HG02642 (cell line): ENCODE measurements at regions not wholly inside any gene's neighbourhood (a gene's known extent, or its start where the extent isn't known, plus 50 kb on each side); places are given as distances from the start of the nearest gene placed in this dataset.

ENCODE experiments used
- ATAC-seq: cut with Tn5 transposase; IDR thresholded peaks from one replicate; pipeline ENCODE4 v1.9.1; 2021; ENCODE audit warnings: mild to moderate bottlenecking; ENCODE audit not compliant: unreplicated experiment, poor library complexity

DNA sequence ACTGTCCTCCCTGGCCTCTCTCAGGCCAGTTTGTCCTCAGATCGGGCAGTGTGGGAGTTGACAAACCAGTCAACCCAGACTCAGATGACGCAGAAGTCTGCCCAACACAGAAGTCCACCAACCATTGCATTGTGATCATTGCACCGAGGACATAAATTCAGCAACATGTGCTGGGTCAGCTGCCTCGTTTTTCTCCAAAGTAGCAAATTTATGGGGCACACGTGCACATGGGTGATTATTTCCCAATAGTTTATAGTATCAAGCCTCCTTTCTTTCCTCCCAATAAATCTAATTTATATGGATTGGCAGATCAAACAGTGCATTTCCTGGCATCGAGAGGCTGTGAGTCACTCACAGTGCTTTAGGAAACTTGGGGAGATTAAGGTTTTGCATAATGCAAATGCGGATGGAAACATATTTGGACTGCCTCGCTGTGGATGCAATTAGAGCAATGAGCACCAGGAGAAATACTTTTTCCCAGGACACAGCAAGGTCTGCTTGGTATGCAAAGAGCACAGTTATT is 413.7 kb upstream of the SULF2 start:
- ATAC-seq = no peak

DNA sequence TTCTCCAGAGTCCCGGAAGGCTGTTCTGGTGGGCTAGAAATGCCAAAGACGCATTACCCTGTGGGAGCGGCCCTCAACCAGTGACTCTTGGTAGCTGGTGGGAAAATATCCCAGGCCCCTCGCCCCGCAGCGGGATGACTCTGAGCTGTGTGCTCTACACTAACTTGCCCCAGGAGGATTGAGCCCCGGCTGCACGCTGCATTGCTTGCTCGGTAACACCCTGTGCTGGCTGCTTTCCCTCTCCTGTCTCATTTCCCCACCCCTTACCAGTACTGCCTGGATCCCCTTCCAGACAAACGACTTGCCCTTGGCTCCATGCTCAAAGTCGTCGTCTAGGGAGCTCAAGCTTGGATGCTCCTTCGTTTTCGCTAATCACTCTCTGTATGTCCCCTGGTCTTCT is 411.8 kb upstream of the SULF2 start:
- no peak for ATAC-seq

DNA sequence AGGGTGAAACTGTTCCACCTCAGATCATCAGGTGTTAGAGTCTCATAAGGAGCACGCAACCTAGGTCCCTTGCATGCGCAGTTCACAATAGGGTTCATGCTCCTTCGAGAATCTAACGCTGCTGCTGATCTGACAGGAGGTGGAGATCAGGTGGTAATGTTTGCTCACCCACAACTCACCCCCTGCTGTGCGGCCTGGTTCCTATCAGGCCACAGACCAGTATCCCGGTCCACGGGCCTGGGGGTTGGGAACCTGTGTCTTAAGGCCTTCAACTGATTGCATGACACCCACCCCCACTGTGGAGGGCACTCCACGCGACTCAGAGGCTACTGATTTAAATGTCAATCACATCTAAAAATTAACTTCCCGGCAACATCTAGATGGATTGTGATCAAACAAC is 411.2 kb upstream of the SULF2 start:
- no peak for ATAC-seq

DNA sequence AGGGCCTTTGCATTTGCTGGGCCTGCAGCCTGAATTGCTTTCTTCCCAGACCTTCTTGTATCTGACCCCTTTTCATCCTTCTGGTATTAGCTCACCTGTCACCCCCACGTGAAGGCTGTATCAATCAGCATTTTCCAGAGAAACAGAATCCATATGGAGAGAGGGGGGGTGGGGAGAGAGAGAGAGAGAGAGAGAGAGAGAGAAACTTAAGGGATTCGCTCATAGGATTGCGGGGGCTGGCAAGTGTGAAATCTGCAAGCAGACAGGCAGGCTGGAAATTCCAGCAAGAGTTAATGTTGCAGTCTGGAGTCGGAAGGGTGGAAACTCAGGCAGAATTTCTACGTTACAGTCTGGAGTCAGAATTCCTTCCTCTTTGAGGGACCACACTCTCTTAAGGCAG is 410.7 kb upstream of the SULF2 start:
- no peak for ATAC-seq

DNA sequence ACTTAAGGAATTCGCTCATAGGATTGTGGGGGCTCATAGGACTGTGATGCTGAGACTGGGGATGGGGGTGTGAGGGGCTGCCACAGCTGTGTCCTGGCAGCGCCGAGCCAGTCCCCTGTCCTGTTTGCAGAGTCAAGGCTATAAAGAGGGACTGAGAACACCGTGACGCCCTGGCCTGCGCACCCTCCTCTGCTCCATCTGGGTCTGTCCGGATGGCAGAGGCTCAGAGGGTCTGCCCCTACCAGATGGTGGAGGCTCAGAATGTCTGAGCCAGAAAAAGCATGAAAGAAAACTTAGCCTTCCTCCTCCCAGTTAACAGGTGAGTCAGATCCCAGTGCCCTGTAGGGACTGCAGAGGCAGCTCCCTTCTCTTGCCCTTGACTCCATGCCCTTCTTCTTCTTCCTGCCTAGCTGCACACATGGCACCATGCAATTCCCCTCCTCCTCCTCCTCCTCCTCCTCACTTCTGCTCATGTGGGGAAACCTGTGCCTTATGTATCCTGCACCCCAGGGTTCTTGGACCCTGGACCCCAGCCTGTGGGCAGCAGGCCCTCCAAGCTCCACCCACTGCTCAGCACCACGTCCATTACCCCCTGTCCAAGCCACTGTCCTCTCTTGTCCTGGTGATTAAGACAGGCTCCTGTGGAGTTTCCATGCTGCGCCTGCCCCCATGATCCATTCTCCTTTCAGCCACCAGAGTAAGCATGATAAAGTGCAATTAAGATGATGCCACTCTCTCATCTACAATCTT is 410.0 kb upstream of the SULF2 start:
- ATAC-seq = no peak

DNA sequence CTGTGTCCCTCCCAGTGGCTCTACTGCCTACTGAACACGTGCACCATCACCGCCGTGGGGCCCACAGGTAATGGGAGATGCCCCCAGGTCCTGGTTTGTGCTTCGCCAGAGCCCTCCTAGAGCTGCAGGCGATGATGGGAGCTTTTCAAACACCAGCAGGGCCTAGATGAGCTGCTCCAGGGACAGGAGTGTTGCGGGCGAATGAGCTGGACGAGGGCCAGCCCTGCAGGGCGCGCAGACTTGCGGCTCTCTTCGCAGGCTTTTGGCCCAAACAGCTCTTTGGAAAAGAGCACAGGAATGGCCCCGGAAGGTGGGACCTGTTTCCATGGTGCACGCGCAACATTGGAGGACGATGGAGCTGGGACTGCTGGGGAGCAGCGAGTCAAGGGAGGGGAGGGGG is 409.3 kb upstream of the SULF2 start:
- no peak for ATAC-seq

DNA sequence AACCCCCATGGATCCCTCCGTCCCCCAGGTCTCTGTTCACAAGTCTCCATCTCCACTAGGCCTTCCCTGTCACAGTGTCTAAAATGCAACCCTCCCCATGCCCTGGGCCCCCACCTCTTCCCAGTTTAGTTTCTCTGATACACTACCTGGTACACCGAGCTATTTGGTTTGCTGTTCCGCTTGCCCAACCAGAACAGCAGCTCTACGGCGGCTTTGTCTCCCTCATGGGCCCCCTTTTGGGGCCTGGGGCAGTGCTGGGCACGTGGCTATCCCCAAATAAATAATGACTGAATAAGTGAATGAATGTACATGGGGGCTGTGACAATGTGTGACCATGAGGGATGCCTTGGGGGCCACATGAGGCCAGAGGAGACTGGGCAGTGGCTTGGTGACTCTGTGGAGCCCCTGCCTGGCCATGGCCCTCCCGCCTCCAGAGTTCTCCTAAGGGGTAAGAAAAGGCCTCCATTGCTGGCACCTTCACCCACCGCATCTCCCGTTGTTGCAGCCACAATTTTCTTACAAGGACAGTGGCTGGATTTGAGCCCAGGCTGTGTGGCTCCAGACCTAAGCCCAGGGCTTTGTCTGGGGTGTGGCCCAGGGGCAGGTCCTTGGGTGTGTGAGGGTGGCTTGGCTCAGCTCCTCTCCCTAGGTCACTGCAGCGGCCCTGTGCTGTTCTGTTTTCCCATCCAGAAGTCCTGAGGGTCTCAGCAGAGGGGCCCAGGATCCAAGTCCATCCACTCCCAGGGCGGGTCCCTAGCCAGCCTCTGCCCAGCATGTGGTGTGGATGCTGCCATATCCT is 408.5 kb upstream of the SULF2 start:
- no peak for ATAC-seq

DNA sequence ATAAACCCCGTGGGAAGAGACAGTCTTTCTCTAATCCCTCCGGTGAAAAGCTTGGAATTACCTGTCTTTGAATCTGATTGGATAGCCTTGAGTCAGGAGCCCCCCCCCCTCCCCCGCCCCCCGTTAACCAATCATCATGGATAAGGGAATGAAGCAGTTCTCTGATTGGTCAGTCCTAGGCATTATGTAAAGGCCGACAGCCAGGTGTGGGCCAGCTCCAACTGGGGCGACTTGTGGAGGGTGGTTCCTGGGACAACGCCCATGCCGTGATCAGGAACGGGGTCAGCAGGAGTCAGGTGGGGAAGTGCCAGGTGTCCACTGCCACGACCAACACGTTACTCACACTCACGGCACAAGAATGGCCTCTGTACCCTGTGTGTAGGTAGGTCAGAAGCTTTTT is 406.8 kb upstream of the SULF2 start:
- ATAC-seq = no peak

DNA sequence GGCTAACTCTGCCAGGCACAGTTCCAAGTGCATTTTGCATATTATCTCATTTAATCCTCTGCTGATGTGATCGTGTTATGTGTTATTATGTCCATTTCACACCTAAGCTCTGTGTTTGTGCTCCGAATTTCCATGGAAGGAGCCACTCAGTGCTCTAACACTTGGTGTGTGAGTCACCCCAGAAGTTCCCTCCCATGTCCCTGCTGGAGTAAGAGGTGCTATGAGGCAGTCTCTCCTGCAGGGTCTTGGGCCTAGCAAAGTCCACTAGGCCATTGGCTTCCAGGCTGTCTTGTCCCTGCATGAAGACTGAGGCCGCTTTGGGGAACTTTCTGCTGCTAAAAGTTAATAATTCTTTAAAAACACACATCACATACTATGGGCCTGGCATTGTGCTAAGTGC is 405.9 kb upstream of the SULF2 start:
- no peak for ATAC-seq

DNA sequence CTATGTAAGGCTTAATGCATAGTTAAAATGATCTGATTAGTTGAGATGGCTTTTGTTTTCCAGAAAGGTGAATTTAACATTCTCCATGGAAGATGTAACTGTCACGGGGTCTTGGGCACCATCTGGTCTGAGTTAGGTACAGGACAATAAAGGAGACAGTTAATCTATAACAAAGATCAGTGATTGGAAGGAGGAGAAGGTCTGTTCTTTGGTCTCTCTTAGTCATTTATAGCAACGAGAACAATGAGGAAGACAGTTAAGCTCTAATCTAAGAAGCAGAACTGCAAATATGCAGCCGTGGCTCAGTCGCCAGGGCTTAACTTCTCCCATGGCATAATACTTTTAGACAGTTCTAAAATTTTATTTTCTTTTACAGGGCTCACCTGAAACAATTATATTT is 405.5 kb upstream of the SULF2 start:
- ATAC-seq = no peak

DNA sequence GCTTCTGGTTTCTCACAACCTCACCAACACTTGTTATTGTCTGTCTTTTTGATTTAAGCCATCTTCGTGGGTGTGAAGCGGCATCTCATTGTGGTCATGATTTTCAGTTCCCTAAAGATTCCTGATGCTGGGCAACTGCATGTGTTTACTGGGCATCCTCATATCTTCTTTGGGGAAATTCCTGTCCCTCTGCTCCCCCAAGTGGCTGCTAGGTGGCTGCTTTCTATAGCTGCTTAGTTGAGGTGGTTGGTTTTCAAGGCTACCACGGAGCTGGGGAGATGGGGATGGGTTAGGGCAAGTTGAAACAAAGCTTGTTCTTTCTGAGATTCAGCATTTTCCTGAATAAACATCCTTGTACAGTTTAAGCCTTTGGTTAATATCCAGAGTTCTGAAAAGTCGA is 403.9 kb upstream of the SULF2 start:
- ATAC-seq = no peak

DNA sequence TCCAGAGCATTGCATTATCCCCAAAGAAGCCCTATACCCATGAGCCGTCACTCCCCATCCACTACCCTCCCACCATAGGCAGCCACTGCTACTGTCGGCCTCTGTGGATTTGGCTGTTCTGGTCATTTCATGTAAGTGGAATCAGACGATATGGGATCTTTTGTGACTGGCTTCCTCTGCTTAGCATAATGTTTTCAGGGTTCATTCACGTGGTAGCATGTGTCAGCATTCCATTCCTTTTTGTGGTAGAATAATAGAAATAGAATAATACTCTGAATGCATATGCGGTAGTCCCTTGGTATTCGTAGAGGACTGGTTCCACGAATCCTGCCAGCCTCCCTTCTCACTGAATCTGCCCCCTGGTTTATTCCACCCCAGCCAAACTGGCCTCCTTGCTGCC is 402.6 kb upstream of the SULF2 start:
- ATAC-seq = no peak

DNA sequence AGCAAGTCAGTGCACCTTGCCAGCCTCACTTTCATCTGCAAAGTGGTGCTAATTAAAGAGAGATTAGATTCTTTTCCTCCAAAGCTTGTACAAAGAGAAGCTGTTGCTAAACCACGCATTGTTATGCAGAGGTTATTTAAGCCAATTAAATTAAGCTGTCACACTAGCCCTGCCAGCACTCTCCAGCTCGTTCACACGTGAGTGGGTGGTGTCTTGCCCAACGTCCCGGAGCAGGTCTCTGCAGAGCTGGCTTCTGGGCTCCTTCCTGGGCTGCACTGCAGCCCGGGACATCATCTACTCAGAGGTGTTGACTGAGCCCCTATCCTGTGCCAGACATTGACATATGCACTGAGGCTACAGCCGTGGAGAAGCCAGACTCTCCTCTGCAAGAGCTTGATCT is 401.6 kb upstream of the SULF2 start:
- no peak for ATAC-seq

DNA sequence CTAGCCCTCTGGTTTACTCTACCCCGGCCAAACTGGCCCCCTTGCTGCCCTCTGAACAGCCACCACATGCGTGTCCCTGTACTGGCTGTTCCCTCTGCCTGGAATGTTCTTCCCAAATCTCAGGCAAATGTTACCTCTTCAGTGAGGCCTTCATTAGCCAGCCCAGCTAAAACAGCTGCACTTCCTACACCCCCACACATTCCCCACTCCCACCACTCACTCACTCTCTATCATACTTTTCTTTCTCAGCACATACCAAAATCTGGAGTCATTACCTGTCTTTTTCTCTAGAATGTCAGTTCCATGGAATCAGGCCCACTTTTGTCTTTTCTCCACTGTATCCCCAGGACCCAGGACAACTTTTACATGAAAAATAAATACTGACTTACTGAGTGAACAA is 401.2 kb upstream of the SULF2 start:
- no peak for ATAC-seq

DNA sequence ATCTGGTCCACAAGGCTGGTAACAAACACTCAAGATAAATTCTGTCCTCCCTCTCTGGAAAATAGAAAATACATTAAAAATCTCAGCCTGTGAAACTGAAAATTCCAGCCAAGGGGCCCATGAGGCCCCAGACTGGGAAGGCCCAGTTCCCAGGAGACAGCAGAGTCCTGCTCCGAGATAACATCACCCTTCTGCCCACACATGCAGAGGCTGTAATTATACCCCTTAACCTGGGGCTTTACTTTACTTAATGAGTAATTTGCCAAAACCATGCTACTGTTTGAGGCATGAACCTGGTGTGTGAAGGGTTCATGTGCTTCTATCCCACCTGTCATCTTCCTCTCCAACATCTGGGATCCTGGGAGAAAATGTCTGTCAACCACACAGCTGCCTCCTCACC is 398.9 kb upstream of the SULF2 start:
- no peak for ATAC-seq

DNA sequence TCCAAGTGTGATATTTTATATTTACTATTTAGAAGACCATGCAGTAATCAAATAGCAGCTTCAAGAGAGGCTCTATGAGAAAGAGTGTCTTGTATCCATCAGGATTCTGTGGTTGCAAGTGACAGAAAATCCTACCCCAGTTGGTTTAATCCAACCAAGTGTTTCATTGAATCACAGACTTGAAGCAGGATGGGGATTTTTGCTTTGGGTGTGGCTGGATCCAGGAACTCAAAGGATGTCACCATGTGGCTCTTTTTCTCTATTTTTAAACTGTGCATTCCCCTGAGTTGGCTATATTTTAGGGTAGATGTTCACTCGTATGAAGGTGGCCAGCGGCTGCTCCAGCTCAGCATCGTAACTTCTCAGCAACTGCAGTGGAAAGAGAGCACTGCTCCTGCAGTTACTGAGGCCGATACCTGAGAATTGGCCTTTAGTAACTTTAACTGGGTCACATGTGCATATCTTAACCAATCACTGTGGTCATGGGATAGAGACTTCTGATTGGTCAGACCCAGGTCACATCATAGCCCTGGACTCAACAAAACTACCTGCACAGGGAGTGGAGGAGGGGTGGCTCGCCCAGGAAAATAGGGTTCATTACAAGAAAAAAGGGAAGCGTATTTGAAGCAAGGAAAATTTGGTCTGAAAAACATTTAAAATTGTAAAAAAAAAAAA is 396.1 kb upstream of the SULF2 start:
- ATAC-seq = no peak

DNA sequence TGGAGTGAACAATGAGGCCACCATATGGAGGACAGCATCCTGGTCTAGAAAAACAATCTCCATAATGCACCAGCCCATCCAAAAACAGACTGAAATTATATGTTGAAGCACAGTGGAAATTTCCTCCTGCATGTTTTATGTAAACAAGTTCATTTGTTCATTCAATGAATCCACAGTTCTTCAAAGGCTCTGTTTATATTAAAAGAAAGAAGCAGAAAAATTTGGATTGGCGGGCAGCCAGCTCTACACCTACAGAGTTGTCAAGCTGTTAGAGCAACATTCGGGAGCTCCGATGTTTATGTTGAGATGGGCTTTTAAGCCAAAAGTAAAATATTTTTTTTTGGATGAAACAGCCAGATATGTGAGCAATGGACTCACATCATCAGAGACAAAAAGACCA is 395.3 kb upstream of the SULF2 start:
- no peak for ATAC-seq

DNA sequence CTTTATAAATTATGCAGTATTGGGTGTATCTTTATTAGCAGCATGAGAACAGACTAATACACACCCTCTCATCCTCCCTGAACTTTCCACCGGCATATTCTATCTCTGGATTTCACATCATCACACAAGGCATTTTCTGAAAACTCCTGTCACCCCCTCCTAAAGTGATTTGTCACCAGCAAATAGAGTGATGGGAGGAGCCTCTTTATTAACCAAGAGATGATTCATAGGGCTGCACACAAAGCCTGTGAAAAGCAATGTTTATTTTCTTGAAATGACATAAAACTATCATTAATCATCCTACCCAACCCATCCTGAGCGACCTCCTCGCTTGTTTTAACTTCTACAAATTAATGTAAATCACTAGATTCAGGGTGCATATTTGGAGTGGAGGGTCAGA is 394.7 kb upstream of the SULF2 start:
- ATAC-seq = no peak

DNA sequence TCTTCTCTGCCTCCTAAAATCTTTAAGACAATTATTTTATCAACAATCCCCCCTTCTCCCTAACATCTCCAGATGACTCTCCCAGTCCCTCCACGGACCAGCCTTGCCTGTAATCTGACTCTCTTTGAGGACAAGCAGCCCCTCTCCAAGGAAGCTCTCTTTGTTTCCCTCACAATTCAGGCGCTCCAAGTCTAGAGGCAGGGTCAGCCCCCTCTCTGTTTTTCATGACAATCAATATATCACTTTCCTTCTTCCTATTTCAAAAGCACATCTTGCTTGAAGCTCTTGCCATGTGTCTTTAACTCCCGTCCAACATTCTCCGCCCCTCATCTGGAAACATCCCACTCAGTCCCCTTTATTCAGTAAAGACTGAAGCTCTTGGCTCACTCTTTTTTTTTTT is 393.4 kb upstream of the SULF2 start:
- no peak for ATAC-seq

DNA sequence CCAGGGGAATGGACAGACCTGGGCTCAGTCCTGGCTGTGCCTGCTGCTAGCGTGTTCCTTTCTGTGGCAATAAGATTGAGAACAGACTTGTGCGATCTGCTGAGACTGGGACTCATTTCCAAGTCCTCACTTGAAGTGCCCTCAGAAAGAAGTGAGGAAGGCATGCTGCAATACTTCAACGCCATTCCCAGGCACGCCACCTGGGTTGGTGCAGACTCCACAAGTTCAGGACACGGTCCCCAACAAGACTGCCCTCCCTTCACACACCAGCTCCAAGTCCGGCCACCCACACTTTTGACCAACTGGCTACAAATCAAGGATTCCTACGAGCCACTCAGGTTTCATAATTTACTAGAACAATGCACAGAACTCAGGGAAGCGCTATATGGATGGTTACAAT is 391.8 kb upstream of the SULF2 start:
- no peak for ATAC-seq

DNA sequence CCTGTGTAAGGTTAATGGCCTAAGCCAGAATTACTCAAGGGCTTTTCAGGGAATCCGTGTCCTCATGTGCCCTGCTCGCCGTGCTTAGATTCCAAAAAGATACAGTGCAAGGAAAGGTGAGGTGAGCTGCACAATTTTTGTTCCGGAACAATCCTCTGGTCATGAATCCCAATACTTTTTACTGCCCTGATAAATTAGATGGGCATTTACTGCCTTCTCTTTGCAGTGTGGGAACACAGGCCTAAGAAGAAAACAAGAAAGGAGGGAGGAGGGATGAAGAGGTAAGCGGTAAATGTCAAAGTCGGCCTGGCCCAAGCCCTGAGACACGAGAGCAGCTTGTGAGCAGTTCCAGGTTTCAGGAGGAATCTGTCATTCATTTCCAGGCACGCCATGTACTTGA is 390.9 kb upstream of the SULF2 start:
- no peak for ATAC-seq
